ENCODE measurements at regions not wholly inside any gene's neighbourhood (a gene's known extent, or its start where the extent isn't known, plus 50 kb on each side); places are given as distances from the start of the nearest gene placed in this dataset.

DNA sequence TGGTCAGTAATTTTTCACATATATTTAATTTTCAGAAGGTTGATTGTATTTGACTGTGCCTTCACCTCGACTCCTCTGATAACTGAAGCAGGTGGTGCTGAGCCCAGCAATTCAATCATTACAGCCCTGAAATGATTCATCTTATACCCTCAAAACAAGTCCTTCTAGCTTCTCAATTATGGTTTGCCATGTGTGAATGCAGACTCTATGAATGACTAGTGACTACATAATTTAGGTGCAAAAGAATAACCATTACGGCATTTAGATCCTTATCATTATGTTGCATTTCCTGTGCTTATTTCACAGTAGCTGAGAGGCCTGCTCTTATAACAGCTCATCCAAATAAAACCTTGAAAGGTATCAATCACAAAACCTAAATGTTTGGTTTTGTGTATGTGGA is 54.0 kb upstream of the COL11A1 start:
- TF ChIP-seq, protein P1, sequence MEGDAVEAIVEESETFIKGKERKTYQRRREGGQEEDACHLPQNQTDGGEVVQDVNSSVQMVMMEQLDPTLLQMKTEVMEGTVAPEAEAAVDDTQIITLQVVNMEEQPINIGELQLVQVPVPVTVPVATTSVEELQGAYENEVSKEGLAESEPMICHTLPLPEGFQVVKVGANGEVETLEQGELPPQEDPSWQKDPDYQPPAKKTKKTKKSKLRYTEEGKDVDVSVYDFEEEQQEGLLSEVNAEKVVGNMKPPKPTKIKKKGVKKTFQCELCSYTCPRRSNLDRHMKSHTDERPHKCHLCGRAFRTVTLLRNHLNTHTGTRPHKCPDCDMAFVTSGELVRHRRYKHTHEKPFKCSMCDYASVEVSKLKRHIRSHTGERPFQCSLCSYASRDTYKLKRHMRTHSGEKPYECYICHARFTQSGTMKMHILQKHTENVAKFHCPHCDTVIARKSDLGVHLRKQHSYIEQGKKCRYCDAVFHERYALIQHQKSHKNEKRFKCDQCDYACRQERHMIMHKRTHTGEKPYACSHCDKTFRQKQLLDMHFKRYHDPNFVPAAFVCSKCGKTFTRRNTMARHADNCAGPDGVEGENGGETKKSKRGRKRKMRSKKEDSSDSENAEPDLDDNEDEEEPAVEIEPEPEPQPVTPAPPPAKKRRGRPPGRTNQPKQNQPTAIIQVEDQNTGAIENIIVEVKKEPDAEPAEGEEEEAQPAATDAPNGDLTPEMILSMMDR (conservative IDR thresholded peaks at IDR 0.05; ENCODE audit: low read depth in 2 of 2): no peak
- TF ChIP-seq CREB1 (CRISPR knock-in tag; IDR thresholded peaks at IDR 0.05; ENCODE audit: low read depth) (no peak), POLR2AphosphoS5 (IDR thresholded peaks at IDR 0.05; ENCODE audit: low read depth) (no peak), EZH2phosphoT487 (IDR thresholded peaks at IDR 0.05; ENCODE audit: unreplicated experiment) (no peak), EZH2 (IDR thresholded peaks at IDR 0.05; ENCODE audit: low read depth, unreplicated experiment) (no peak), NANOG (IDR thresholded peaks at IDR 0.05; ENCODE audit: borderline replicate concordance) (no peak), JUNB (IDR thresholded peaks at IDR 0.05; ENCODE audit: unreplicated experiment) (no peak), ZNF331 (CRISPR knock-in tag; IDR thresholded peaks at IDR 0.05; ENCODE audit: low read depth) (no peak), STAT1 (IDR thresholded peaks at IDR 0.05; ENCODE audit: unreplicated experiment) (no peak)
- TF ChIP-seq, protein P2, sequence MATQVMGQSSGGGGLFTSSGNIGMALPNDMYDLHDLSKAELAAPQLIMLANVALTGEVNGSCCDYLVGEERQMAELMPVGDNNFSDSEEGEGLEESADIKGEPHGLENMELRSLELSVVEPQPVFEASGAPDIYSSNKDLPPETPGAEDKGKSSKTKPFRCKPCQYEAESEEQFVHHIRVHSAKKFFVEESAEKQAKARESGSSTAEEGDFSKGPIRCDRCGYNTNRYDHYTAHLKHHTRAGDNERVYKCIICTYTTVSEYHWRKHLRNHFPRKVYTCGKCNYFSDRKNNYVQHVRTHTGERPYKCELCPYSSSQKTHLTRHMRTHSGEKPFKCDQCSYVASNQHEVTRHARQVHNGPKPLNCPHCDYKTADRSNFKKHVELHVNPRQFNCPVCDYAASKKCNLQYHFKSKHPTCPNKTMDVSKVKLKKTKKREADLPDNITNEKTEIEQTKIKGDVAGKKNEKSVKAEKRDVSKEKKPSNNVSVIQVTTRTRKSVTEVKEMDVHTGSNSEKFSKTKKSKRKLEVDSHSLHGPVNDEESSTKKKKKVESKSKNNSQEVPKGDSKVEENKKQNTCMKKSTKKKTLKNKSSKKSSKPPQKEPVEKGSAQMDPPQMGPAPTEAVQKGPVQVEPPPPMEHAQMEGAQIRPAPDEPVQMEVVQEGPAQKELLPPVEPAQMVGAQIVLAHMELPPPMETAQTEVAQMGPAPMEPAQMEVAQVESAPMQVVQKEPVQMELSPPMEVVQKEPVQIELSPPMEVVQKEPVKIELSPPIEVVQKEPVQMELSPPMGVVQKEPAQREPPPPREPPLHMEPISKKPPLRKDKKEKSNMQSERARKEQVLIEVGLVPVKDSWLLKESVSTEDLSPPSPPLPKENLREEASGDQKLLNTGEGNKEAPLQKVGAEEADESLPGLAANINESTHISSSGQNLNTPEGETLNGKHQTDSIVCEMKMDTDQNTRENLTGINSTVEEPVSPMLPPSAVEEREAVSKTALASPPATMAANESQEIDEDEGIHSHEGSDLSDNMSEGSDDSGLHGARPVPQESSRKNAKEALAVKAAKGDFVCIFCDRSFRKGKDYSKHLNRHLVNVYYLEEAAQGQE (IDR thresholded peaks at IDR 0.05; ENCODE audit: unreplicated experiment): no peak
- TF ChIP-seq, protein P3, sequence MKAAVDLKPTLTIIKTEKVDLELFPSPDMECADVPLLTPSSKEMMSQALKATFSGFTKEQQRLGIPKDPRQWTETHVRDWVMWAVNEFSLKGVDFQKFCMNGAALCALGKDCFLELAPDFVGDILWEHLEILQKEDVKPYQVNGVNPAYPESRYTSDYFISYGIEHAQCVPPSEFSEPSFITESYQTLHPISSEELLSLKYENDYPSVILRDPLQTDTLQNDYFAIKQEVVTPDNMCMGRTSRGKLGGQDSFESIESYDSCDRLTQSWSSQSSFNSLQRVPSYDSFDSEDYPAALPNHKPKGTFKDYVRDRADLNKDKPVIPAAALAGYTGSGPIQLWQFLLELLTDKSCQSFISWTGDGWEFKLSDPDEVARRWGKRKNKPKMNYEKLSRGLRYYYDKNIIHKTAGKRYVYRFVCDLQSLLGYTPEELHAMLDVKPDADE (IDR thresholded peaks at IDR 0.05): no peak
